Smooth muscle cell (in vitro differentiated cells): ENCODE measurements at regions not wholly inside any gene's neighbourhood (a gene's known extent, or its start where the extent isn't known, plus 50 kb on each side); places are given as distances from the start of the nearest gene placed in this dataset.

Experiments
- DNase-seq: peaks from one replicate; lab custom pipeline; 2025; ENCODE audit not compliant: unreplicated experiment; lab: John Stamatoyannopoulos, UW
- H2AFZ ChIP-seq: fragments of 200-600 bp; sonication (generic); 2 replicates; pipeline ENCODE4 v1.6.0; 2016; ENCODE audit warnings: antibody characterized with exemption, low read depth, mild to moderate bottlenecking
- H3F3A ChIP-seq: fragments of 200-600 bp; sonication (generic); 2 replicates; pipeline ENCODE4 v1.6.0; 2017; ENCODE audit warnings: antibody characterized with exemption, low read depth
- H3K27ac ChIP-seq: fragments of 200-600 bp; sonication (generic); 2 replicates; pipeline ENCODE4 v1.5.1; 2016; ENCODE audit warnings: low read depth, mild to moderate bottlenecking
- H3K27me3 ChIP-seq: fragments of 200-600 bp; sonication (generic); 2 replicates; pipeline ENCODE4 v1.6.1; 2016; ENCODE audit warnings: low read depth, mild to moderate bottlenecking
- H3K36me3 ChIP-seq: fragments of 200-600 bp; sonication (generic); 2 replicates; pipeline ENCODE4 v1.5.1; 2016; ENCODE audit warnings: low read depth
- H3K4me1 ChIP-seq: fragments of 200-600 bp; sonication (generic); 2 replicates; pipeline ENCODE4 v1.5.1; 2016; ENCODE audit warnings: low read depth
- H3K4me2 ChIP-seq: fragments of 200-600 bp; sonication (generic); 2 replicates; pipeline ENCODE4 v1.6.0; 2016; ENCODE audit warnings: mild to moderate bottlenecking
- H3K4me3 ChIP-seq: fragments of 200-600 bp; sonication (generic); 2 replicates; pipeline ENCODE4 v1.5.1; 2016; ENCODE audit warnings: mild to moderate bottlenecking
- H3K79me2 ChIP-seq: fragments of 200-600 bp; sonication (generic); 2 replicates; pipeline ENCODE4 v1.6.0; 2016; ENCODE audit warnings: low read depth, mild to moderate bottlenecking
- H3K9ac ChIP-seq: fragments of 200-600 bp; sonication (generic); 2 replicates; pipeline ENCODE4 v1.6.0; 2016; ENCODE audit warnings: low read depth
- H3K9me3 ChIP-seq: fragments of 200-600 bp; sonication (generic); replicated peaks from 2 replicates; pipeline ENCODE4 v1.5.1; 2016; ENCODE audit warnings: low read depth
- H4K20me1 ChIP-seq: fragments of 200-600 bp; sonication (generic); 2 replicates; pipeline ENCODE4 v1.6.0; 2016; ENCODE audit warnings: low read depth
- CTCF ChIP-seq: fragments of 200-600 bp; sonication (generic); IDR thresholded peaks from 2 replicates; pipeline ENCODE4 v1.5.1; 2017; ENCODE audit warnings: borderline replicate concordance, mild to moderate bottlenecking, antibody characterized with exemption; ENCODE audit not compliant: insufficient read depth, poor library complexity, severe bottlenecking
- WGBS: methylation state at CpG from one replicate; pipeline ENCODE4 v1.1.7; 2016; ENCODE audit warnings: low lambda C conversion rate; 5-methylcytosine and 5-hydroxymethylcytosine counted together

- Histone ChIP-seq H3K4me1 (no peaks in the 10 kb centered on the region), H3K27me3 (no peaks in the 10 kb centered on the region), H3K9ac (no peak overlapping the region), H3K36me3 (no peaks in the 10 kb centered on the region), H4K20me1 (no peaks in the 10 kb centered on the region), H3K4me2 (no peak overlapping the region), H3F3A (no peaks in the 10 kb centered on the region), H3K9me3 (no peaks in the 10 kb centered on the region), H3K27ac (no peak overlapping the region), H3K79me2 (no peaks in the 10 kb centered on the region), H3K4me3 (no peak overlapping the region), H2AFZ (no peak overlapping the region)
- no peak for DNase-seq
- 83% methylated on average over 2 of the region's 2 CpGs for WGBS
- TF ChIP-seq CTCF, result no peak
These were observed 345.7 kb downstream of the GRIN2B start for GRCh38 chr12:13635709-13636108.

GRCh38 chr12:13631873-13632272, 349.5 kb downstream of the GRIN2B start:
- no peak for TF ChIP-seq CTCF

GRCh38 chr12:13630354-13630753, 351.0 kb downstream of the GRIN2B start:
- H3K9me3 ChIP-seq, result no peaks in the 10 kb centered on the region
- H2AFZ ChIP-seq, result no peak overlapping the region
- H3K27ac ChIP-seq, result no peak overlapping the region
- H3K4me1 ChIP-seq, result no peaks in the 10 kb centered on the region
- H4K20me1 ChIP-seq, result no peaks in the 10 kb centered on the region
- H3F3A ChIP-seq, result no peaks in the 10 kb centered on the region
- H3K36me3 ChIP-seq, result no peaks in the 10 kb centered on the region
- no peak overlapping the region for H3K4me2 ChIP-seq
- DNase-seq, result no peak
- WGBS, result 89% methylated on average over 3 of the region's 3 CpGs
- H3K9ac ChIP-seq, result no peak overlapping the region
- no peaks in the 10 kb centered on the region for H3K79me2 ChIP-seq
- no peak for TF ChIP-seq CTCF
- H3K27me3 ChIP-seq, result no peaks in the 10 kb centered on the region
- H3K4me3 ChIP-seq, result no peak overlapping the region

More at GRCh38 chr12:13631873-13632272, 349.5 kb downstream of the GRIN2B start:
- Histone ChIP-seq H2AFZ (no peak overlapping the region), H3K4me2 (no peak overlapping the region), H3K36me3 (no peaks in the 10 kb centered on the region), H3K79me2 (no peaks in the 10 kb centered on the region), H3K4me1 (no peaks in the 10 kb centered on the region), H3K27me3 (no peaks in the 10 kb centered on the region), H3K27ac (no peak overlapping the region), H3K9me3 (no peaks in the 10 kb centered on the region), H3F3A (no peaks in the 10 kb centered on the region), H3K9ac (no peak overlapping the region), H4K20me1 (no peaks in the 10 kb centered on the region), H3K4me3 (no peak overlapping the region)
- DNase-seq, result no peak
- WGBS, result 94% methylated on average over 2 of the region's 2 CpGs

GRCh38 chr12:13628067-13628466, 353.3 kb downstream of the GRIN2B start:
- Histone ChIP-seq H3K9me3 (no peaks in the 10 kb centered on the region), H3K9ac (no peak overlapping the region), H3K27me3 (no peaks in the 10 kb centered on the region), H3K4me3 (no peak overlapping the region), H4K20me1 (no peaks in the 10 kb centered on the region), H3K4me1 (no peaks in the 10 kb centered on the region), H3K27ac (no peak overlapping the region), H3K79me2 (no peaks in the 10 kb centered on the region), H3K4me2 (no peak overlapping the region), H3F3A (no peaks in the 10 kb centered on the region), H3K36me3 (no peaks in the 10 kb centered on the region), H2AFZ (no peak overlapping the region)
- TF ChIP-seq CTCF, result no peak
- DNase-seq, result no peak
- WGBS, result 94% methylated on average over 1 of the region's 1 CpG
